RWPE2 (cell line): ENCODE measurements at regions not wholly inside any gene's neighbourhood (a gene's known extent, or its start where the extent isn't known, plus 50 kb on each side); places are given as distances from the start of the nearest gene placed in this dataset.

Experiments used
- ATAC-seq: fragments of 200-7000 bp; cut with Tn5 transposase; 3 replicates; pipeline ENCODE4 v1.9.1; 2021; ENCODE audit warnings: low read depth
- DNase-seq: peaks from one replicate; pipeline ENCODE4 v3.0.0-alpha.2; 2020; ENCODE audit warnings: low spot score
- H3K27ac ChIP-seq: fragments of 450-650 bp; 2 replicates; pipeline ENCODE4 v1.5.1; 2017; ENCODE audit warnings: mild to moderate bottlenecking; ENCODE audit not compliant: poor library complexity, severe bottlenecking
- H3K27me3 ChIP-seq: fragments of 250-450 bp; sonication (Bioruptor Pico); 2 replicates; pipeline ENCODE4 v1.5.1; 2021; ENCODE audit warnings: mild to moderate bottlenecking, moderate library complexity; ENCODE audit not compliant: insufficient read depth, poor library complexity, severe bottlenecking
- H3K36me3 ChIP-seq: fragments of 250-450 bp; sonication (Bioruptor Pico); 2 replicates; pipeline ENCODE4 v1.5.1; 2020; ENCODE audit warnings: low read depth, mild to moderate bottlenecking, moderate library complexity
- H3K4me1 ChIP-seq: fragments of 250-450 bp; sonication (Bioruptor Pico); 2 replicates; pipeline ENCODE4 v1.5.1; 2021; ENCODE audit warnings: mild to moderate bottlenecking, moderate library complexity; ENCODE audit not compliant: insufficient read depth, poor library complexity, severe bottlenecking
- H3K4me3 ChIP-seq: fragments of 250-450 bp; sonication (Bioruptor Pico); 2 replicates; pipeline ENCODE4 v1.5.1; 2021; ENCODE audit warnings: mild to moderate bottlenecking, moderate library complexity; ENCODE audit not compliant: severe bottlenecking
- H3K9me3 ChIP-seq: fragments of 250-450 bp; sonication (Bioruptor Pico); 2 replicates; pipeline ENCODE4 v1.5.1; 2021; ENCODE audit warnings: mild to moderate bottlenecking, moderate library complexity; ENCODE audit not compliant: severe bottlenecking
- CTCF ChIP-seq: fragments of 450-650 bp; IDR thresholded peaks from one replicate; pipeline ENCODE4 v1.5.1; 2017; ENCODE audit warnings: mild to moderate bottlenecking, moderate library complexity; ENCODE audit not compliant: poor library complexity, severe bottlenecking

DNA sequence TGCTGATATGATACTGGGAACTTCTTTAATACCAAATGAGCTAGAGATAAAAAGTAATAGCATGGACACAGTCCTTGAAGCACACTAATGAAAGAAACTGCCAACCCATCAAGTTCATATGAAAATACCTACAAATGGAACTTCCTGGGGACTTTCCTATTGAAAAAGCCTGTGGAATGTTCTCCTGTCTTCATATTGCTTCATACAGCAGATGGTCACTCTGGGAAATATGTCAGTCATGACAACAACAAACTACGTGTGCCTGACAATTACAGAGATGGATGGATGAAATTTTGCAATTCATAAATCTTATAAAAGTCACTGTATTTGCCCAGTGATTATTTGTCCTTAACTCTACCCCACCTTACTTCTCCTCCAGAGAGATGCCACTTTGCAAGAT lies 106.6 kb upstream of the COL1A2 start:
- no peak for TF ChIP-seq CTCF
- no peaks in the 10 kb centered on the region for H3K4me1 ChIP-seq
- H3K4me3 ChIP-seq = no peak overlapping the region
- H3K27me3 ChIP-seq = no peaks in the 10 kb centered on the region
- H3K36me3 ChIP-seq = no peaks in the 10 kb centered on the region
- ATAC-seq = no peak
- H3K9me3 ChIP-seq = no peaks in the 10 kb centered on the region
- no peak overlapping the region for H3K27ac ChIP-seq
- no peak for DNase-seq

DNA sequence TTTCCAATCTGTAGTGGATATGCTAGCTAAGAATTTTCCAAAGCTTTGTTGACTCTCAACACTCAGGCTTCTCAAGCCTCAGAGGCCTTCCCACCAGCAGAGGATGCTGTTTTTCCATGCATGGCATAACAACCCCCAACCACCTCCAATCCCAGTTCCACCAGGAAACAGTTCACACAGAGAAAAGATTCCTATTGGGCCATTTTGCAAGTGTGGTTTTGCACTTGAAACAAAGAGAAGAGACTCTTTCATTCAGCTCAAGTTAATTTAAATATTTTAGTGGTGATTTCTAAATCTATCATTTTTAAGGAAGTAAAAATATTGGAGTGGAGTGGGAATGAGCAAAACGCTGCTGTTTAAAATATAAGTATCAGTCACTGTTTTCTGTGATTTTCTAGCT lies 105.6 kb upstream of the COL1A2 start:
- DNase-seq (no peak), ATAC-seq (peak; percentile 91)
- H3K27ac ChIP-seq = no peak overlapping the region
- no peaks in the 10 kb centered on the region for H3K4me1 ChIP-seq
- no peak overlapping the region for H3K4me3 ChIP-seq
- no peaks in the 10 kb centered on the region for H3K27me3 ChIP-seq
- TF ChIP-seq CTCF = peak; percentile 98
- H3K9me3 ChIP-seq = no peaks in the 10 kb centered on the region
- no peaks in the 10 kb centered on the region for H3K36me3 ChIP-seq

DNA sequence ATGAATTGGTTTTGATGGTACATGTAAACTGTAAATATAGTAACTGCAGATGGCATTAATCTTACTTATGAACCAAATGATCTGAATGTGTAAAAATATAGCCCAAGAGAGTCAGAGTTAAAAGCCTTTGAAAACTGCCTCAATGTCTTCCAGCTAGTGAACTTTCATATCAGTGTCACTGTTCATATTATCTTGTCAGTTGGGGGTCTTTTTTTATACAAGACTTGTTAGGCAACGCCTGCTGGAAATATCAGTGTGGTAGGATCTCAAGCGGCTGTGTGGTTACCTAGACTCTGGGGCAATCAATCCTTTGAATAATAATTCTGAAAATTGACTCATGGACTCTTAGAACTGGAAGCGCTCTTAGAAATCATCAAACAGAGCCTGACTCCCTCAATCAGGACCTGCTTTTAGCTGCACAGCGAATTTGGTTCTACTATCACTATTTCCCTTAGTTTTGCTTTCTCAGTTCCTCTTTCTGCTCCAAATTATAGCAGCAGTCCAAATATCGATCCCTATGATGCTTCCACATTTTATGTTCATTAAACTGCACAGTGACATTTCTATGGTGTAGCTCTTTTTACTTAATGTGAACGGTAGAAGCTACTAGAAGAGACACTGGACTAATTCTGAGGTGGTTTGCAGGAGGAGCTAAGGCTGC lies 100.1 kb upstream of the COL1A2 start:
- Histone ChIP-seq H3K27me3 (no peaks in the 10 kb centered on the region), H3K4me3 (no peak overlapping the region), H3K36me3 (no peaks in the 10 kb centered on the region), H3K4me1 (no peaks in the 10 kb centered on the region), H3K9me3 (no peaks in the 10 kb centered on the region), H3K27ac (no peak overlapping the region)
- no peak for TF ChIP-seq CTCF
- DNase-seq = no peak
- no peak for ATAC-seq

GRCh38 chr7:94295850-94296249 lies 98.8 kb upstream of the COL1A2 start:
- no peaks in the 10 kb centered on the region for H3K27me3 ChIP-seq
- peaks cover 5% of the 10 kb centered on the region for H3K4me1 ChIP-seq
- TF ChIP-seq CTCF = peak; percentile 63
- H3K27ac ChIP-seq = no peak overlapping the region
- peak; percentile 72 for ATAC-seq
- no peak overlapping the region for H3K4me3 ChIP-seq
- no peaks in the 10 kb centered on the region for H3K36me3 ChIP-seq
- no peaks in the 10 kb centered on the region for H3K9me3 ChIP-seq
- DNase-seq = no peak

- DNase-seq (no peak), ATAC-seq (no peak)
- no peak overlapping the region for H3K4me3 ChIP-seq
- peaks cover 14% of the 10 kb centered on the region for H3K4me1 ChIP-seq
- TF ChIP-seq CTCF = no peak
- H3K27ac ChIP-seq = no peak overlapping the region
- no peaks in the 10 kb centered on the region for H3K36me3 ChIP-seq
- no peaks in the 10 kb centered on the region for H3K27me3 ChIP-seq
- no peaks in the 10 kb centered on the region for H3K9me3 ChIP-seq
Observed at GRCh38 chr7:94296881-94297280, 97.8 kb upstream of the COL1A2 start.
